ENCODE measurements at regions not wholly inside any gene's neighbourhood (a gene's known extent, or its start where the extent isn't known, plus 50 kb on each side); places are given as distances from the start of the nearest gene placed in this dataset.

DNA sequence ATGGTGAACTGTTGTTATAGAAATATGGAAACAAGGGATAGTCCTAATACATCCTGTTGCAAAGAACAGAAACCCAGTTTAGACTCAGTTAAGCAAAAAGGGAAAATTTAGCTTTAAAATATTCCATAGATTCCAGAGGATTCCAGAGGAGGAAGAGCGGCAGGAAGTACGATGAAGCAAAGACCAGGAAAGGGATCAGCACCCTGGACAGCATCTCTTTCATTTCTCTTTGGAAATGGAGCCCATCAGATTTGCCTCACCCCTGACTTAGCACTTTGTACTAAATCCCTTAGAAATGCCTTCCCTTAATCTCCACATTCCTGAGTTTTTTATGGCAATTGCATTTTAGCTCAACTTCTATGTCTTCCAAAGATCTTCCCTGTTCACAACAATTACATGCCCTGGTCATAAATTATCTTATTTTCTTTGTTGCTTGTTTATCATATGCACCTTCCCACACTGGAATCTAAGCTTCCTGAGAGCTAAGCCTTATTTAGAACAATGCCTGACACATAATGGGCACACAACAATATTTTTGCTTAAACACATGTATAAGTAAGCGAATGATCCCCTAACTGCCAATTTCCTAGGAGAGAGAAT is 150.0 kb upstream of the RBFOX1 start:
- Histone ChIP-seq H3K27ac (no peak overlapping the region), H3K9me3 (no peaks in the 10 kb centered on the region), H3K4me1 (no peaks in the 10 kb centered on the region), H3K36me3 (no peaks in the 10 kb centered on the region), H3K4me3 (no peak overlapping the region), H3K27me3 (no peaks in the 10 kb centered on the region)
- no peak for DNase-seq (ENCODE audit: low spot score)
- no peak for TF ChIP-seq CTCF (IDR thresholded peaks at IDR 0.05)

GRCh38 chr16:7177875-7178274 is 154.8 kb upstream of the RBFOX1 start:
- TF ChIP-seq CTCF (IDR thresholded peaks at IDR 0.05): no peak
- Histone ChIP-seq H3K9me3 (no peaks in the 10 kb centered on the region), H3K27ac (no peak overlapping the region), H3K4me3 (no peak overlapping the region), H3K36me3 (no peaks in the 10 kb centered on the region), H3K27me3 (no peaks in the 10 kb centered on the region), H3K4me1 (no peaks in the 10 kb centered on the region)
- no peak for DNase-seq (ENCODE audit: low spot score)

DNA sequence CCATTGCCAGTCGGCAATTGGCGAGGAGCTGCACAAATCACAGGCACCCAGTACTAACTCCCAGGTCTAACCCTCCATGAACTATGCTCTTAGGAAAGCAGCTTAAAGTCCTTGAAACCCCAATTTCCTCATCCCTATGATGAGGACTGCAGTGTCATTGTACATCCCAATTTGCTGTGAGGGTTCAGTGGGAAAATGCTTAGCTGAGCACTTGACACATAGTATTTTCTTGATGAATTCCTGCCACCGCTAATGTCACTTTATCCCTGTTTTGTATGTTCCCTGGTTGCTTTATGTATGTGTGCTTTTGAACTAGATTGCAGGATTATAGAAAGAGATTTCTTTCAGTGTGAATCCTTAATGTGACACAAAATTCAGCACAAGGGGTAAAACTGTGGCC is 161.5 kb upstream of the RBFOX1 start:
- peaks cover 0 to 5% of the 10 kb centered on the region in 2 donors for H3K9me3 ChIP-seq
- no peak overlapping the region for H3K4me3 ChIP-seq
- TF ChIP-seq CTCF (IDR thresholded peaks at IDR 0.05): no peak
- no peaks in the 10 kb centered on the region for H3K27me3 ChIP-seq
- H3K4me1 ChIP-seq: no peaks in the 10 kb centered on the region
- no peak overlapping the region for H3K27ac ChIP-seq
- H3K36me3 ChIP-seq: no peaks in the 10 kb centered on the region
- no peak for DNase-seq (ENCODE audit: low spot score)

- no peaks in the 10 kb centered on the region for H3K27me3 ChIP-seq
- no peaks in the 10 kb centered on the region for H3K4me1 ChIP-seq
- H3K36me3 ChIP-seq: no peaks in the 10 kb centered on the region
- H3K9me3 ChIP-seq: peaks cover 0 to 5% of the 10 kb centered on the region in 2 donors
- H3K4me3 ChIP-seq: no peak overlapping the region
- TF ChIP-seq CTCF (IDR thresholded peaks at IDR 0.05): no peak
- DNase-seq (ENCODE audit: low spot score): no peak
- no peak overlapping the region for H3K27ac ChIP-seq
These were observed 165.0 kb upstream of the RBFOX1 start for GRCh38 chr16:7167626-7168025.

GRCh38 chr16:7161891-7162290 is 170.8 kb upstream of the RBFOX1 start:
- Histone ChIP-seq H3K4me1 (no peaks in the 10 kb centered on the region), H3K27me3 (no peaks in the 10 kb centered on the region), H3K9me3 (no peaks in the 10 kb centered on the region), H3K36me3 (no peaks in the 10 kb centered on the region), H3K27ac (no peak overlapping the region), H3K4me3 (no peak overlapping the region)
- TF ChIP-seq CTCF (IDR thresholded peaks at IDR 0.05): no peak
- no peak for DNase-seq (ENCODE audit: low spot score)

GRCh38 chr16:7160093-7160492 is 172.6 kb upstream of the RBFOX1 start:
- Histone ChIP-seq H3K36me3 (no peaks in the 10 kb centered on the region), H3K27me3 (no peaks in the 10 kb centered on the region), H3K9me3 (no peaks in the 10 kb centered on the region), H3K4me1 (no peaks in the 10 kb centered on the region), H3K4me3 (no peak overlapping the region), H3K27ac (no peak overlapping the region)
- TF ChIP-seq CTCF (IDR thresholded peaks at IDR 0.05): no peak
- DNase-seq (ENCODE audit: low spot score): no peak

Data from right atrium auricular region (tissue), 2 donors.